Calu3 (cell line): ENCODE measurements at regions not wholly inside any gene's neighbourhood (a gene's known extent, or its start where the extent isn't known, plus 50 kb on each side); places are given as distances from the start of the nearest gene placed in this dataset.

Source experiments
- BruUV-seq: library from RNA; stranded (reverse); fragments of 400-500 nt; replicated peaks from 2 replicates; lab custom pipeline; 2021; lab: Mats Ljungman, UMichigan
- CTCF ChIA-PET: fragments of 300-600 bp; sonication (Branson Sonifier 250); formaldehyde crosslinking; loops from one replicate; lab custom pipeline; 2022; ENCODE audit warnings: antibody characterized with exemption; lab: Charles Lee
- DNase-seq: peaks from one replicate; pipeline ENCODE4 v3.0.0; 2022
- H3K27ac Mint-ChIP-seq: one replicate; pipeline ENCODE4 v1.8.0; 2022; ENCODE audit warnings: mixed read lengths; ENCODE audit not compliant: unreplicated experiment
- H3K27me3 Mint-ChIP-seq: one replicate; pipeline ENCODE4 v1.8.0; 2022; ENCODE audit warnings: mixed read lengths; ENCODE audit not compliant: unreplicated experiment
- H3K36me3 Mint-ChIP-seq: one replicate; pipeline ENCODE4 v1.8.0; 2022; ENCODE audit warnings: mild to moderate bottlenecking, moderate library complexity, mixed read lengths; ENCODE audit not compliant: insufficient read depth, unreplicated experiment
- H3K4me1 Mint-ChIP-seq: one replicate; pipeline ENCODE4 v1.8.0; 2022; ENCODE audit warnings: mild to moderate bottlenecking, low read depth, mixed read lengths; ENCODE audit not compliant: unreplicated experiment
- H3K4me3 Mint-ChIP-seq: one replicate; pipeline ENCODE4 v1.8.0; 2022; ENCODE audit warnings: mild to moderate bottlenecking, low read depth, moderate library complexity, mixed read lengths; ENCODE audit not compliant: unreplicated experiment
- H3K9me3 Mint-ChIP-seq: one replicate; pipeline ENCODE4 v1.8.0; 2022; ENCODE audit warnings: low read depth, mixed read lengths; ENCODE audit not compliant: unreplicated experiment
- CTCF ChIP-seq: fragments of 200-600 bp; IDR thresholded peaks from one replicate; pipeline ENCODE4 v1.8.0; 2022; ENCODE audit warnings: antibody characterized with exemption; ENCODE audit not compliant: unreplicated experiment
- intact Hi-C: fragments of 100-400 bp; cut with micrococcal nuclease; formaldehyde crosslinking; loops from one replicate; pipeline ENCODE4 v1.10.0; 2022; ENCODE audit not compliant: unreplicated experiment

- Mint-ChIP-seq H3K9me3 (no peaks in the 10 kb centered on the region), H3K4me1 (no peaks in the 10 kb centered on the region), H3K36me3 (no peaks in the 10 kb centered on the region), H3K27ac (no peak overlapping the region), H3K27me3 (no peaks in the 10 kb centered on the region), H3K4me3 (no peak overlapping the region)
- CTCF ChIA-PET, result no interaction called here
- DNase-seq, result no peak
- no peak for TF ChIP-seq CTCF
- BruUV-seq, result no TSS peak
- intact Hi-C loops, result no loop called here
Observed at GRCh38 chr4:114728426-114728825, 129.8 kb downstream of the UGT8 start.

GRCh38 chr4:114729068-114729738, 130.6 kb downstream of the UGT8 start:
- TF ChIP-seq CTCF, result no peak
- no peak overlapping the region for H3K4me3 Mint-ChIP-seq
- no peaks in the 10 kb centered on the region for H3K36me3 Mint-ChIP-seq
- no TSS peak for BruUV-seq
- H3K9me3 Mint-ChIP-seq, result no peaks in the 10 kb centered on the region
- H3K27me3 Mint-ChIP-seq, result no peaks in the 10 kb centered on the region
- DNase-seq, result no peak
- intact Hi-C loops, result no loop called here
- no peaks in the 10 kb centered on the region for H3K4me1 Mint-ChIP-seq
- no peak overlapping the region for H3K27ac Mint-ChIP-seq
- CTCF ChIA-PET, result no interaction called here

GRCh38 chr4:114734594-114734993, 136.0 kb downstream of the UGT8 start:
- Mint-ChIP-seq H3K27ac (no peak overlapping the region), H3K4me1 (no peaks in the 10 kb centered on the region), H3K9me3 (no peaks in the 10 kb centered on the region), H3K36me3 (no peaks in the 10 kb centered on the region), H3K27me3 (no peaks in the 10 kb centered on the region), H3K4me3 (no peak overlapping the region)
- no peak for TF ChIP-seq CTCF
- CTCF ChIA-PET, result no interaction called here
- intact Hi-C loops, result no loop called here
- BruUV-seq, result no TSS peak
- no peak for DNase-seq

- Mint-ChIP-seq H3K27ac (no peak overlapping the region), H3K9me3 (peaks cover 2% of the 10 kb centered on the region), H3K36me3 (no peaks in the 10 kb centered on the region), H3K4me1 (no peaks in the 10 kb centered on the region), H3K4me3 (no peak overlapping the region), H3K27me3 (no peaks in the 10 kb centered on the region)
- no peak for TF ChIP-seq CTCF
- DNase-seq, result no peak
- BruUV-seq, result no TSS peak
- CTCF ChIA-PET, result interaction anchor here (0.6 kb wide), 1 partner anchor 159 kb away, joined by 3 read pairs; no protein-coding TSS in a partner anchor
- intact Hi-C loops, result no loop called here
Observed at GRCh38 chr4:114752391-114753165, 154.0 kb downstream of the UGT8 start.
